Endothelial cell of umbilical vein (primary cell): ENCODE measurements at regions not wholly inside any gene's neighbourhood (a gene's known extent, or its start where the extent isn't known, plus 50 kb on each side); places are given as distances from the start of the nearest gene placed in this dataset.

Experiments used
- BruUV-seq: library from RNA; stranded (reverse); fragments of 400-500 nt; replicated peaks from 2 replicates; lab custom pipeline; 2021; lab: Mats Ljungman, UMichigan
- CTCF ChIA-PET: fragments of 300-600, 350-600 bp; sonication (Branson Sonifier 250); formaldehyde crosslinking; loops from one replicate; lab custom pipeline; 2021; ENCODE audit warnings: antibody characterized with exemption, inconsistent platforms; lab: Charles Lee
- POLR2A ChIA-PET: fragments of 300-600, 350-600 bp; sonication (Branson Sonifier 250); formaldehyde crosslinking; loops from one replicate; lab custom pipeline; 2021; ENCODE audit warnings: antibody characterized with exemption, inconsistent platforms; lab: Charles Lee
- DNase-seq: peaks from one replicate; pipeline ENCODE4 v3.0.0-alpha.2; 2011; ENCODE audit warnings: low read depth, low spot score
- FAIRE-seq: peaks from 2 replicates; lab custom pipeline; 2011; peaks lifted over from hg19 to GRCh38; lab: Jason Lieb, UNC
- H2AFZ ChIP-seq: 2 replicates; pipeline ENCODE4 v1.6.0; 2012; ENCODE audit warnings: low read depth, low read length, control low read depth, inconsistent platforms
- H3K27ac ChIP-seq: 2 replicates; pipeline ENCODE4 v1.5.1; 2011; ENCODE audit warnings: low read depth, mild to moderate bottlenecking, control low read depth, low read length, moderate library complexity; ENCODE audit not compliant: insufficient read depth
- H3K27me3 ChIP-seq, 2 experiments: 2 replicates each; pipeline versions ENCODE4 v1.6.0 to v1.6.1; 2011; ENCODE audit warnings: low read length in 2 of 2, mixed read lengths in 1 of 2; ENCODE audit not compliant: control insufficient read depth in 2 of 2, insufficient read depth in 2 of 2
- H3K36me3 ChIP-seq, 2 experiments: 2 replicates in 1 of 2; 3 replicates in 1 of 2; pipeline ENCODE4 v1.5.1; 2011; ENCODE audit warnings: low read length in 2 of 2, mild to moderate bottlenecking in 1 of 2, moderate library complexity in 1 of 2; ENCODE audit not compliant: control insufficient read depth in 2 of 2, insufficient read depth in 2 of 2; ENCODE audit errors: extremely low read depth in 1 of 2
- H3K4me1 ChIP-seq: 3 replicates; pipeline ENCODE4 v1.5.1; 2011; ENCODE audit warnings: mild to moderate bottlenecking, low read length; ENCODE audit not compliant: control insufficient read depth, insufficient read depth; ENCODE audit errors: extremely low read depth
- H3K4me2 ChIP-seq: 2 replicates; pipeline ENCODE4 v1.6.1; 2011; ENCODE audit warnings: low read length, control low read depth, mixed read lengths; ENCODE audit not compliant: insufficient read depth
- H3K4me3 ChIP-seq, 3 experiments: fragments of 200-600 bp in 1 of 3; sonication (generic), shearing (Covaris generic) in 1 of 3; replicated peaks in 1 of 3; 2 replicates each; pipeline ENCODE4 v1.5.1; 2011 to 2016; ENCODE audit warnings: control low read depth in 3 of 3, low read length in 3 of 3, mild to moderate bottlenecking in 2 of 3, inconsistent platforms in 1 of 3, low read depth in 1 of 3, moderate library complexity in 1 of 3; ENCODE audit not compliant: insufficient read depth in 1 of 3
- H3K79me2 ChIP-seq: 2 replicates; pipeline ENCODE4 v1.6.0; 2012; ENCODE audit warnings: low read length, inconsistent platforms; ENCODE audit not compliant: control insufficient read depth, insufficient read depth
- H3K9ac ChIP-seq: replicated peaks from 2 replicates; pipeline ENCODE3; 2011; ENCODE audit warnings: low read length, control low read depth; ENCODE audit not compliant: insufficient read depth; ENCODE audit errors: extremely low read depth
- H3K9me1 ChIP-seq: replicated peaks from 3 replicates; pipeline ENCODE4 v1.6.0; 2011; ENCODE audit warnings: mild to moderate bottlenecking, low read length; ENCODE audit not compliant: control insufficient read depth, insufficient read depth; ENCODE audit errors: extremely low read depth
- H3K9me3 ChIP-seq: replicated peaks from 2 replicates; pipeline ENCODE4 v1.5.1; 2012; ENCODE audit warnings: low read length, inconsistent platforms; ENCODE audit not compliant: control insufficient read depth, insufficient read depth
- H4K20me1 ChIP-seq: replicated peaks from 2 replicates; pipeline ENCODE3; 2011; ENCODE audit warnings: mild to moderate bottlenecking, low read length; ENCODE audit not compliant: control insufficient read depth, insufficient read depth; ENCODE audit errors: extremely low read depth
- FOS ChIP-seq: IDR thresholded peaks from 2 replicates; pipeline ENCODE4 v1.6.1; 2011; ENCODE audit warnings: mild to moderate bottlenecking, low read length, moderate library complexity, borderline replicate concordance; ENCODE audit not compliant: insufficient read depth
- MYC ChIP-seq: IDR thresholded peaks from one replicate; pipeline ENCODE4 v1.6.1; 2011; ENCODE audit warnings: mild to moderate bottlenecking, low read depth, low read length
- dilution Hi-C: fragments of 300-500 bp; cut with MboI; formaldehyde crosslinking; loops from one replicate; pipeline ENCODE4 v1.15.0; 2019; ENCODE audit warnings: low sequenced_read_pairs; ENCODE audit not compliant: extremely low pct_ligation_motif_present
- intact Hi-C: fragments of 100-400 bp; cut with micrococcal nuclease; formaldehyde crosslinking; loops from one replicate; pipeline ENCODE4 v1.10.0; 2022
- TF ChIP-seq, protein P1 (sequence below), 2 donors: IDR thresholded peaks; 1 replicate in 1 of 2; 2 replicates in 1 of 2; pipeline ENCODE4 v1.5.1; 2011; ENCODE audit warnings: low read length in 2 of 2, mild to moderate bottlenecking in 2 of 2, moderate library complexity in 2 of 2, control low read depth in 1 of 2, inconsistent platforms in 1 of 2, low read depth in 1 of 2; ENCODE audit not compliant: insufficient read depth in 1 of 2; ENCODE audit errors: extremely low read depth in 1 of 2

DNA sequence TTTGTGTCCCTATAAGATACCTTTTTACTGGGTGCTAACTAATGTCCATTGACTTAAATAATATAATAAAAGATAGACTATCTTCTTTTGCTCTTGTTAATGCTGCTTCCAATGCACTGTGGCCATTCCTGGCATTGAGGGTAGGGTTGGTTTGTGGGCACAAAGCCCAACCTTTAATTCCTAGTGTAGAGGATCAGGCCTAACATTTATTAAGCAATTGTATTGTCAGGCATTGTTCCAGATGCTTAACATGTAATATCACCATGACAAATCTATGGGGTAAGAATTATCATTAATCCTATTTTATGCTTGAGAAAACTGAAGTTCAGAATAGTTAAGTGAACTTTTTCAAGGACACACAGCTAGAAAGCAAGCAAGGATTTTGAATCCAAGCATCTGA, 60.4 kb upstream of the GPBP1 start:
- no peak overlapping the region for H3K4me3 ChIP-seq
- no peaks in the 10 kb centered on the region for H3K4me1 ChIP-seq
- DNase-seq: no peak
- peaks cover 2 to 4% of the 10 kb centered on the region in 2 experiments for H3K27me3 ChIP-seq
- H3K36me3 ChIP-seq: no peaks in the 10 kb centered on the region
- H3K9me3 ChIP-seq: no peaks in the 10 kb centered on the region
- no peak overlapping the region for H3K27ac ChIP-seq
- H4K20me1 ChIP-seq: no peaks in the 10 kb centered on the region
- dilution Hi-C loops (no loop called here), intact Hi-C loops (no loop called here)
- no peaks in the 10 kb centered on the region for H3K9me1 ChIP-seq
- ChIA-PET CTCF (no interaction called here), POLR2A (no interaction called here)
- H3K79me2 ChIP-seq: no peaks in the 10 kb centered on the region
- H2AFZ ChIP-seq: no peak overlapping the region
- TF ChIP-seq, protein P1, sequence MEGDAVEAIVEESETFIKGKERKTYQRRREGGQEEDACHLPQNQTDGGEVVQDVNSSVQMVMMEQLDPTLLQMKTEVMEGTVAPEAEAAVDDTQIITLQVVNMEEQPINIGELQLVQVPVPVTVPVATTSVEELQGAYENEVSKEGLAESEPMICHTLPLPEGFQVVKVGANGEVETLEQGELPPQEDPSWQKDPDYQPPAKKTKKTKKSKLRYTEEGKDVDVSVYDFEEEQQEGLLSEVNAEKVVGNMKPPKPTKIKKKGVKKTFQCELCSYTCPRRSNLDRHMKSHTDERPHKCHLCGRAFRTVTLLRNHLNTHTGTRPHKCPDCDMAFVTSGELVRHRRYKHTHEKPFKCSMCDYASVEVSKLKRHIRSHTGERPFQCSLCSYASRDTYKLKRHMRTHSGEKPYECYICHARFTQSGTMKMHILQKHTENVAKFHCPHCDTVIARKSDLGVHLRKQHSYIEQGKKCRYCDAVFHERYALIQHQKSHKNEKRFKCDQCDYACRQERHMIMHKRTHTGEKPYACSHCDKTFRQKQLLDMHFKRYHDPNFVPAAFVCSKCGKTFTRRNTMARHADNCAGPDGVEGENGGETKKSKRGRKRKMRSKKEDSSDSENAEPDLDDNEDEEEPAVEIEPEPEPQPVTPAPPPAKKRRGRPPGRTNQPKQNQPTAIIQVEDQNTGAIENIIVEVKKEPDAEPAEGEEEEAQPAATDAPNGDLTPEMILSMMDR (IDR thresholded peaks at IDR 0.05; ENCODE audit: extremely low read depth in 1 of 2, insufficient read depth in 1 of 2, low read depth in 1 of 2, low read length in 2 of 2): no peak
- no peak overlapping the region for H3K4me2 ChIP-seq
- FAIRE-seq: no peak
- no peak overlapping the region for H3K9ac ChIP-seq
- BruUV-seq: no TSS peak

DNA sequence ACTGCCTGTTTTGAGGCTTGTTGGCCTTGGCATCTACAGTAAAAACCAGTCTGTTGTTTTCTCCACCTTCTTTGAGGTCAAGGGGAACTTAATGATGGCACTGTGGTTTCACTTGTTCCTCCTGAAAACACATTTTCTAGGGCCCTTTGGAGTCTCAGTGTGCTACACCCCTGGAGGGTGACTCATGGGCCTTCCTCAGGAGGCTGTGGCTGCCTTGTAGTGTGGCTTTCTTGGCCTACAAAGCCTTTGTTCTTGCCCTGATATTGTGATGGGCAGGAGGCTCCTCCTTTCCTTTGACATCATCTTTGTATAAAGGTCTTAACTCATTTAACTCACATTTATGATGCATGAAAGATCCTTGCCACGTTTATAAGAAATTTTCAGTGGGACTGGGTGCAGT, 56.3 kb upstream of the GPBP1 start:
- H3K27ac ChIP-seq: no peak overlapping the region
- peaks cover 2 to 4% of the 10 kb centered on the region in 2 experiments for H3K27me3 ChIP-seq
- no peak overlapping the region for H3K4me3 ChIP-seq
- no peaks in the 10 kb centered on the region for H3K36me3 ChIP-seq
- ChIA-PET CTCF (no interaction called here), POLR2A (no interaction called here)
- H3K4me1 ChIP-seq: no peaks in the 10 kb centered on the region
- no peaks in the 10 kb centered on the region for H3K9me3 ChIP-seq
- dilution Hi-C loops: no loop called here
- H4K20me1 ChIP-seq: no peaks in the 10 kb centered on the region
- H3K9ac ChIP-seq: no peak overlapping the region
- no peaks in the 10 kb centered on the region for H3K79me2 ChIP-seq
- TF ChIP-seq FOS (no peak), MYC (no peak)
- H3K4me2 ChIP-seq: no peak overlapping the region
- H3K9me1 ChIP-seq: no peaks in the 10 kb centered on the region
- BruUV-seq: no TSS peak
- DNase-seq (no peak), FAIRE-seq (no peak)
- intact Hi-C loops: no loop called here
- no peak overlapping the region for H2AFZ ChIP-seq
